H1 (cell line): ENCODE measurements at regions not wholly inside any gene's neighbourhood (a gene's known extent, or its start where the extent isn't known, plus 50 kb on each side); places are given as distances from the start of the nearest gene placed in this dataset.

Experiments used
- CTCF ChIA-PET: fragments of 300-600 bp; sonication (Branson Sonifier 250); formaldehyde crosslinking; loops from one replicate; lab custom pipeline; 2021; ENCODE audit not compliant: partially characterized antibody; lab: Charles Lee
- POLR2A ChIA-PET: fragments of 300-600 bp; sonication (Branson Sonifier 250); formaldehyde crosslinking; loops from one replicate; lab custom pipeline; 2021; ENCODE audit warnings: inconsistent platforms; ENCODE audit not compliant: partially characterized antibody; lab: Charles Lee
- DNase-seq, 2 experiments: peaks; one replicate each; pipeline versions ENCODE4 v3.0.0 to v3.0.0-alpha.2; 2010 to 2022; ENCODE audit warnings: low spot score in 2 of 2, low read depth in 1 of 2, mixed read lengths in 1 of 2
- FAIRE-seq: peaks from 2 replicates; lab custom pipeline; 2011; peaks lifted over from hg19 to GRCh38; lab: Jason Lieb, UNC
- H2AFZ ChIP-seq: 2 replicates; pipeline ENCODE4 v1.8.1; 2012; ENCODE audit warnings: low read length, inconsistent platforms
- H2AK5ac ChIP-seq: 2 replicates; pipeline ENCODE4 v1.6.1; 2013; ENCODE audit warnings: low read depth, low read length
- H2BK120ac ChIP-seq: replicated peaks from 2 replicates; pipeline ENCODE3; 2013; ENCODE audit warnings: low read depth, low read length, inconsistent platforms
- H2BK12ac ChIP-seq: 2 replicates; pipeline ENCODE4 v1.6.1; 2013; ENCODE audit warnings: low read depth, low read length
- H2BK15ac ChIP-seq: 2 replicates; pipeline ENCODE4 v1.6.1; 2013; ENCODE audit warnings: low read length
- H2BK20ac ChIP-seq: 2 replicates; pipeline ENCODE4 v1.6.1; 2013; ENCODE audit warnings: low read length
- H2BK5ac ChIP-seq: 2 replicates; pipeline ENCODE4 v1.6.1; 2013; ENCODE audit warnings: low read depth, low read length
- H3K14ac ChIP-seq: 2 replicates; pipeline ENCODE4 v1.6.1; 2013; ENCODE audit warnings: inconsistent platforms; ENCODE audit not compliant: insufficient read length
- H3K18ac ChIP-seq: 2 replicates; pipeline ENCODE4 v1.6.1; 2013; ENCODE audit warnings: low read length; ENCODE audit errors: extremely low read depth
- H3K23ac ChIP-seq: 2 replicates; pipeline ENCODE4 v1.6.1; 2013; ENCODE audit warnings: inconsistent platforms; ENCODE audit not compliant: insufficient read length
- H3K23me2 ChIP-seq: 2 replicates; pipeline ENCODE4 v1.6.1; 2013; ENCODE audit warnings: low read depth, low read length
- H3K27ac ChIP-seq: 2 replicates; pipeline ENCODE4 v1.6.1; 2011; ENCODE audit warnings: low read depth, low read length, inconsistent platforms
- H3K27me3 ChIP-seq, 4 experiments: replicated peaks in 1 of 4; 1 replicate in 1 of 4; 2 replicates in 3 of 4; pipeline versions ENCODE4 v1.6.1 to v1.8.1; 2011 to 2013; ENCODE audit warnings: low read length in 3 of 4, mild to moderate bottlenecking in 3 of 4, inconsistent platforms in 2 of 4, mixed read lengths in 2 of 4, moderate library complexity in 1 of 4; ENCODE audit not compliant: control insufficient read depth in 3 of 4, insufficient read depth in 3 of 4; ENCODE audit errors: extremely low read depth in 1 of 4
- H3K36me3 ChIP-seq, 4 experiments: 2 replicates each; pipeline versions ENCODE4 v1.6.1 to v1.8.1; 2011 to 2013; ENCODE audit warnings: mild to moderate bottlenecking in 4 of 4, low read length in 3 of 4, moderate library complexity in 2 of 4, control low read depth in 1 of 4, inconsistent platforms in 1 of 4; ENCODE audit not compliant: insufficient read depth in 4 of 4, control insufficient read depth in 2 of 4
- H3K4ac ChIP-seq: replicated peaks from 2 replicates; pipeline ENCODE3; 2013; ENCODE audit warnings: low read length, low read depth, mixed read lengths, inconsistent platforms; ENCODE audit not compliant: insufficient read length
- H3K4me1 ChIP-seq, 4 experiments: replicated peaks in 1 of 4; 1 replicate in 1 of 4; 2 replicates in 3 of 4; pipeline versions ENCODE4 v1.6.1 to v1.8.1; 2011 to 2013; ENCODE audit warnings: low read length in 3 of 4, inconsistent platforms in 2 of 4, mixed read lengths in 1 of 4; ENCODE audit not compliant: insufficient read depth in 4 of 4, control insufficient read depth in 3 of 4
- H3K4me2 ChIP-seq, 2 experiments: 2 replicates each; pipeline versions ENCODE4 v1.6.1 to v1.8.1; 2011 to 2013; ENCODE audit warnings: low read depth in 2 of 2, low read length in 2 of 2, control low read depth in 1 of 2, inconsistent platforms in 1 of 2, mild to moderate bottlenecking in 1 of 2; ENCODE audit not compliant: insufficient read depth in 1 of 2
- H3K4me3 ChIP-seq, 4 experiments: fragments of 200-600, 300-600 bp in 1 of 4; sonication (generic), shearing (Covaris generic), sonication (Bioruptor Twin) in 1 of 4; 2 replicates each; pipeline versions ENCODE4 v1.5.1 to v1.8.1; 2011 to 2016; ENCODE audit warnings: low read length in 4 of 4, low read depth in 3 of 4, control low read depth in 2 of 4, inconsistent platforms in 2 of 4, mild to moderate bottlenecking in 2 of 4, mixed read lengths in 1 of 4, moderate library complexity in 1 of 4; ENCODE audit not compliant: insufficient read depth in 2 of 4; ENCODE audit errors: extremely low read depth in 1 of 4
- H3K56ac ChIP-seq: replicated peaks from 2 replicates; pipeline ENCODE3; 2013; ENCODE audit warnings: low read depth, mild to moderate bottlenecking, mixed read lengths, low read length, inconsistent platforms; ENCODE audit not compliant: insufficient read length
- H3K79me1 ChIP-seq: 2 replicates; pipeline ENCODE4 v1.6.1; 2013; ENCODE audit warnings: low read depth, low read length, control low read depth
- H3K79me2 ChIP-seq, 2 experiments: 2 replicates each; pipeline versions ENCODE4 v1.6.1 to v1.8.1; 2012 to 2013; ENCODE audit warnings: low read length in 2 of 2, mild to moderate bottlenecking in 2 of 2, inconsistent platforms in 1 of 2; ENCODE audit not compliant: insufficient read depth in 2 of 2, control insufficient read depth in 1 of 2
- H3K9ac ChIP-seq, 4 experiments: replicated peaks in 1 of 4; 1 replicate in 1 of 4; 2 replicates in 3 of 4; pipeline versions ENCODE4 v1.6.1 to v1.8.1; 2011 to 2013; ENCODE audit warnings: low read depth in 3 of 4, low read length in 3 of 4, control low read depth in 2 of 4, mild to moderate bottlenecking in 2 of 4, moderate library complexity in 2 of 4, inconsistent platforms in 1 of 4; ENCODE audit errors: extremely low read depth in 1 of 4
- H3K9me3 ChIP-seq, 2 experiments: 2 replicates each; pipeline versions ENCODE4 v1.6.1 to v1.8.1; 2012 to 2013; ENCODE audit warnings: mild to moderate bottlenecking in 2 of 2, moderate library complexity in 2 of 2, control low read depth in 1 of 2, inconsistent platforms in 1 of 2, low read depth in 1 of 2, low read length in 1 of 2, mixed read lengths in 1 of 2; ENCODE audit not compliant: insufficient read depth in 2 of 2
- H4K20me1 ChIP-seq, 2 experiments: replicated peaks in 1 of 2; 2 replicates each; pipeline versions ENCODE3 to v1.8.1; 2011 to 2013; ENCODE audit warnings: inconsistent platforms in 2 of 2, low read length in 2 of 2, mild to moderate bottlenecking in 1 of 2; ENCODE audit not compliant: insufficient read depth in 2 of 2, control insufficient read depth in 1 of 2
- H4K5ac ChIP-seq: 2 replicates; pipeline ENCODE4 v1.6.1; 2013; ENCODE audit warnings: low read length, low read depth, mixed read lengths, inconsistent platforms; ENCODE audit not compliant: insufficient read length
- H4K8ac ChIP-seq: 2 replicates; pipeline ENCODE4 v1.8.0; 2013; ENCODE audit warnings: mild to moderate bottlenecking, moderate library complexity, low read length, inconsistent platforms; ENCODE audit not compliant: insufficient read depth; ENCODE audit errors: extremely low read depth
- H4K91ac ChIP-seq: replicated peaks from 2 replicates; pipeline ENCODE3; 2013; ENCODE audit warnings: low read length, mixed read lengths, inconsistent platforms; ENCODE audit not compliant: insufficient read length
- ATF3 ChIP-seq: IDR thresholded peaks from 2 replicates; pipeline ENCODE4 v1.6.1; 2011; ENCODE audit warnings: low read depth, mild to moderate bottlenecking, low read length; ENCODE audit not compliant: insufficient read depth
- EP300 ChIP-seq, 2 experiments: IDR thresholded peaks; 1 replicate in 1 of 2; 2 replicates in 1 of 2; pipeline ENCODE4 v1.6.1; 2011 to 2012; ENCODE audit warnings: low read depth in 2 of 2, low read length in 2 of 2, mild to moderate bottlenecking in 2 of 2, borderline replicate concordance in 1 of 2, inconsistent platforms in 1 of 2, moderate library complexity in 1 of 2
- GABPA ChIP-seq: IDR thresholded peaks from 2 replicates; pipeline ENCODE4 v1.6.1; 2011; ENCODE audit warnings: mild to moderate bottlenecking, low read length, moderate library complexity, borderline replicate concordance; ENCODE audit not compliant: insufficient read depth
- JUND ChIP-seq: IDR thresholded peaks from 2 replicates; pipeline ENCODE4 v1.6.1; 2011; ENCODE audit warnings: mild to moderate bottlenecking, improper control_type of control experiment, low read length
- MAX ChIP-seq: IDR thresholded peaks from 2 replicates; pipeline ENCODE4 v1.6.1; 2012; ENCODE audit warnings: inconsistent platforms
- POLR2A ChIP-seq, 2 experiments: IDR thresholded peaks; 1 replicate in 1 of 2; 2 replicates in 1 of 2; pipeline ENCODE4 v1.6.1; 2011; ENCODE audit warnings: low read depth in 2 of 2, low read length in 2 of 2, mild to moderate bottlenecking in 2 of 2; ENCODE audit errors: control extremely low read depth in 1 of 2
- TAF1 ChIP-seq: IDR thresholded peaks from 2 replicates; pipeline ENCODE4 v1.6.1; 2011; ENCODE audit warnings: mild to moderate bottlenecking, low read depth, low read length
- WGBS, 2 experiments: shearing (Covaris generic) in 1 of 2; methylation state at CpG; one replicate each; pipeline versions ENCODE4 v1.1.6 to v1.1.7; 2013 to 2015; ENCODE audit warnings: low lambda C conversion rate in 2 of 2, mixed read lengths in 2 of 2, inconsistent platforms in 1 of 2, low coverage in 1 of 2, missing lambda C conversion rate in 1 of 2; ENCODE audit not compliant: insufficient replicate concordance in 2 of 2, insufficient coverage in 1 of 2, insufficient read length in 1 of 2; ENCODE audit errors: extremely low coverage in 1 of 2, missing lambda C conversion rate in 1 of 2; 5-methylcytosine and 5-hydroxymethylcytosine counted together
- TF ChIP-seq, protein P1 (sequence below), 3 experiments: IDR thresholded peaks; 1 replicate in 2 of 3; 2 replicates in 1 of 3; pipeline versions ENCODE4 v1.5.1 to v1.6.1; 2011; ENCODE audit warnings: low read length in 3 of 3, mild to moderate bottlenecking in 3 of 3, inconsistent platforms in 2 of 3, low read depth in 1 of 3, moderate library complexity in 1 of 3; ENCODE audit not compliant: insufficient read depth in 1 of 3; ENCODE audit errors: control extremely low read depth in 1 of 3

- no peaks in the 10 kb centered on the region for H3K23me2 ChIP-seq
- no peaks in the 10 kb centered on the region for H4K20me1 ChIP-seq
- no peak overlapping the region for H3K4ac ChIP-seq
- H3K36me3 ChIP-seq, result no peaks in the 10 kb centered on the region
- H3K27ac ChIP-seq, result no peak overlapping the region
- H2BK5ac ChIP-seq, result no peak overlapping the region
- H3K79me1 ChIP-seq, result no peaks in the 10 kb centered on the region
- H3K56ac ChIP-seq, result no peak overlapping the region
- H4K8ac ChIP-seq, result no peak overlapping the region; the same call in 1 of the 2 replicates
- no peak overlapping the region for H4K5ac ChIP-seq
- POLR2A ChIA-PET, result interaction anchor here (0.6 kb wide), 1 partner anchor 16 kb away, joined by 3 read pairs; no protein-coding TSS in a partner anchor
- H3K4me1 ChIP-seq, result no peaks in the 10 kb centered on the region
- H3K18ac ChIP-seq, result no peak overlapping the region
- H2BK120ac ChIP-seq, result no peak overlapping the region
- no peak overlapping the region for H2BK15ac ChIP-seq
- no peak overlapping the region for H3K14ac ChIP-seq
- no peak for FAIRE-seq
- no peak overlapping the region for H3K4me3 ChIP-seq
- no peak overlapping the region for H3K23ac ChIP-seq
- no peaks in the 10 kb centered on the region for H3K9me3 ChIP-seq
- no peak overlapping the region for H2BK20ac ChIP-seq
- no peak overlapping the region for H2BK12ac ChIP-seq
- 90% methylated on average over 18 of the region's 18 CpGs; no CpG with 5 or more reads in 1 of the 2 experiments for WGBS, 2 experiments
- 0 out of 2 replicates have a peak overlapping the region, but pooled peaks have one; percentile 75 for H2AK5ac ChIP-seq
- H3K79me2 ChIP-seq, result no peaks in the 10 kb centered on the region
- no peak overlapping the region for H4K91ac ChIP-seq
- no peaks in the 10 kb centered on the region for H3K27me3 ChIP-seq
- H3K4me2 ChIP-seq, result no peak overlapping the region
- no peak overlapping the region for H3K9ac ChIP-seq
- no peak for DNase-seq
- CTCF ChIA-PET, result interaction anchor here (1.2 to 2.5 kb wide), 3 partner anchors 8 to 76 kb away, joined by 3 to 7 read pairs (median 6); no protein-coding TSS in a partner anchor
- 0 out of 2 replicates have a peak overlapping the region, but pooled peaks have one; percentile 39 for H2AFZ ChIP-seq
- no peak for TF ChIP-seq ATF3
- no peak for TF ChIP-seq EP300 (IDR thresholded peaks at IDR 0.05; ENCODE audit: borderline replicate concordance in 1 of 2, low read depth in 2 of 2, low read length in 2 of 2)
- no peak for TF ChIP-seq GABPA
- no peak for TF ChIP-seq JUND
- no peak for TF ChIP-seq TAF1
- TF ChIP-seq, protein P1, sequence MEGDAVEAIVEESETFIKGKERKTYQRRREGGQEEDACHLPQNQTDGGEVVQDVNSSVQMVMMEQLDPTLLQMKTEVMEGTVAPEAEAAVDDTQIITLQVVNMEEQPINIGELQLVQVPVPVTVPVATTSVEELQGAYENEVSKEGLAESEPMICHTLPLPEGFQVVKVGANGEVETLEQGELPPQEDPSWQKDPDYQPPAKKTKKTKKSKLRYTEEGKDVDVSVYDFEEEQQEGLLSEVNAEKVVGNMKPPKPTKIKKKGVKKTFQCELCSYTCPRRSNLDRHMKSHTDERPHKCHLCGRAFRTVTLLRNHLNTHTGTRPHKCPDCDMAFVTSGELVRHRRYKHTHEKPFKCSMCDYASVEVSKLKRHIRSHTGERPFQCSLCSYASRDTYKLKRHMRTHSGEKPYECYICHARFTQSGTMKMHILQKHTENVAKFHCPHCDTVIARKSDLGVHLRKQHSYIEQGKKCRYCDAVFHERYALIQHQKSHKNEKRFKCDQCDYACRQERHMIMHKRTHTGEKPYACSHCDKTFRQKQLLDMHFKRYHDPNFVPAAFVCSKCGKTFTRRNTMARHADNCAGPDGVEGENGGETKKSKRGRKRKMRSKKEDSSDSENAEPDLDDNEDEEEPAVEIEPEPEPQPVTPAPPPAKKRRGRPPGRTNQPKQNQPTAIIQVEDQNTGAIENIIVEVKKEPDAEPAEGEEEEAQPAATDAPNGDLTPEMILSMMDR (IDR thresholded peaks at IDR 0.05; ENCODE audit: control extremely low read depth in 1 of 3, insufficient read depth in 1 of 3, low read depth in 1 of 3, low read length in 3 of 3), result no peak
- no peak for TF ChIP-seq MAX
- TF ChIP-seq POLR2A (IDR thresholded peaks at IDR 0.05; ENCODE audit: control extremely low read depth in 1 of 2, low read depth in 2 of 2, low read length in 2 of 2), result no peak
These were observed 445.9 kb downstream of the BRD1 start for GRCh38 chr22:49381595-49382450.
